ENCODE measurements at regions not wholly inside any gene's neighbourhood (a gene's known extent, or its start where the extent isn't known, plus 50 kb on each side); places are given as distances from the start of the nearest gene placed in this dataset.

GRCh38 chr6:18323935-18324705 is 59.8 kb upstream of the DEK start:
- DNase-seq (ENCODE audit: low read depth): no peak
- Histone ChIP-seq H3K27me3 (ENCODE audit: control insufficient read depth, insufficient read depth, low read length) (no peaks in the 10 kb centered on the region), H3K36me3 (ENCODE audit: control insufficient read depth, insufficient read depth, low read length) (no peaks in the 10 kb centered on the region), H3K4me3 (ENCODE audit: low read depth, low read length) (no peak overlapping the region)
- ChIA-PET CTCF (interaction anchor here (0.6 to 6.4 kb wide), 22 partner anchors 9 to 1665 kb away, joined by 3 to 131 read pairs (median 3); partner anchors contain the start of gene RNF144B), POLR2A (no interaction called here)
- peak; percentile 67 for TF ChIP-seq CTCF (IDR thresholded peaks at IDR 0.05; ENCODE audit: insufficient read depth, low read depth, low read length)

- Histone ChIP-seq H3K27me3 (ENCODE audit: control insufficient read depth, insufficient read depth, low read length) (no peaks in the 10 kb centered on the region), H3K36me3 (ENCODE audit: control insufficient read depth, insufficient read depth, low read length) (no peaks in the 10 kb centered on the region), H3K4me3 (ENCODE audit: low read depth, low read length) (no peak overlapping the region)
- no peak for TF ChIP-seq CTCF (IDR thresholded peaks at IDR 0.05; ENCODE audit: insufficient read depth, low read depth, low read length)
- DNase-seq (ENCODE audit: low read depth): no peak
- ChIA-PET POLR2A (no interaction called here), CTCF (no interaction called here)
These were observed 53.5 kb upstream of the DEK start for GRCh38 chr6:18317850-18318249.

- POLR2A ChIA-PET: interaction anchor here (0.9 kb wide), 1 partner anchor 193 kb away, joined by 6 read pairs; no protein-coding TSS in a partner anchor
- CTCF ChIA-PET: interaction anchor here (1.0 to 1.5 kb wide), 2 partner anchors 189 to 191 kb away, joined by 3 to 5 read pairs; no protein-coding TSS in a partner anchor
- no peak for DNase-seq (ENCODE audit: low read depth)
- Histone ChIP-seq H3K4me3 (ENCODE audit: low read depth, low read length) (no peak overlapping the region), H3K27me3 (ENCODE audit: control insufficient read depth, insufficient read depth, low read length) (no peaks in the 10 kb centered on the region), H3K36me3 (ENCODE audit: control insufficient read depth, insufficient read depth, low read length) (no peaks in the 10 kb centered on the region)
- no peak for TF ChIP-seq CTCF (IDR thresholded peaks at IDR 0.05; ENCODE audit: insufficient read depth, low read depth, low read length)
These were observed 50.1 kb upstream of the DEK start for GRCh38 chr6:18314317-18314997.
